Endothelial cell of umbilical vein (primary cell): ENCODE measurements at regions not wholly inside any gene's neighbourhood (a gene's known extent, or its start where the extent isn't known, plus 50 kb on each side); places are given as distances from the start of the nearest gene placed in this dataset.

Experiments used
- BruUV-seq: library from RNA; stranded (reverse); fragments of 400-500 nt; replicated peaks from 2 replicates; lab custom pipeline; 2021; lab: Mats Ljungman, UMichigan
- CTCF ChIA-PET: fragments of 300-600, 350-600 bp; sonication (Branson Sonifier 250); formaldehyde crosslinking; loops from one replicate; lab custom pipeline; 2021; ENCODE audit warnings: antibody characterized with exemption, inconsistent platforms; lab: Charles Lee
- POLR2A ChIA-PET: fragments of 300-600, 350-600 bp; sonication (Branson Sonifier 250); formaldehyde crosslinking; loops from one replicate; lab custom pipeline; 2021; ENCODE audit warnings: antibody characterized with exemption, inconsistent platforms; lab: Charles Lee
- DNase-seq: peaks from one replicate; pipeline ENCODE4 v3.0.0-alpha.2; 2011; ENCODE audit warnings: low read depth, low spot score
- FAIRE-seq: peaks from 2 replicates; lab custom pipeline; 2011; peaks lifted over from hg19 to GRCh38; lab: Jason Lieb, UNC
- H2AFZ ChIP-seq: 2 replicates; pipeline ENCODE4 v1.6.0; 2012; ENCODE audit warnings: low read depth, low read length, control low read depth, inconsistent platforms
- H3K27ac ChIP-seq: 2 replicates; pipeline ENCODE4 v1.5.1; 2011; ENCODE audit warnings: low read depth, mild to moderate bottlenecking, control low read depth, low read length, moderate library complexity; ENCODE audit not compliant: insufficient read depth
- H3K27me3 ChIP-seq, 2 experiments: 2 replicates each; pipeline versions ENCODE4 v1.6.0 to v1.6.1; 2011; ENCODE audit warnings: low read length in 2 of 2, mixed read lengths in 1 of 2; ENCODE audit not compliant: control insufficient read depth in 2 of 2, insufficient read depth in 2 of 2
- H3K36me3 ChIP-seq, 2 experiments: 2 replicates in 1 of 2; 3 replicates in 1 of 2; pipeline ENCODE4 v1.5.1; 2011; ENCODE audit warnings: low read length in 2 of 2, mild to moderate bottlenecking in 1 of 2, moderate library complexity in 1 of 2; ENCODE audit not compliant: control insufficient read depth in 2 of 2, insufficient read depth in 2 of 2; ENCODE audit errors: extremely low read depth in 1 of 2
- H3K4me1 ChIP-seq: 3 replicates; pipeline ENCODE4 v1.5.1; 2011; ENCODE audit warnings: mild to moderate bottlenecking, low read length; ENCODE audit not compliant: control insufficient read depth, insufficient read depth; ENCODE audit errors: extremely low read depth
- H3K4me2 ChIP-seq: 2 replicates; pipeline ENCODE4 v1.6.1; 2011; ENCODE audit warnings: low read length, control low read depth, mixed read lengths; ENCODE audit not compliant: insufficient read depth
- H3K4me3 ChIP-seq, 3 experiments: fragments of 200-600 bp in 1 of 3; sonication (generic), shearing (Covaris generic) in 1 of 3; replicated peaks in 1 of 3; 2 replicates each; pipeline ENCODE4 v1.5.1; 2011 to 2016; ENCODE audit warnings: control low read depth in 3 of 3, low read length in 3 of 3, mild to moderate bottlenecking in 2 of 3, inconsistent platforms in 1 of 3, low read depth in 1 of 3, moderate library complexity in 1 of 3; ENCODE audit not compliant: insufficient read depth in 1 of 3
- H3K79me2 ChIP-seq: 2 replicates; pipeline ENCODE4 v1.6.0; 2012; ENCODE audit warnings: low read length, inconsistent platforms; ENCODE audit not compliant: control insufficient read depth, insufficient read depth
- H3K9ac ChIP-seq: replicated peaks from 2 replicates; pipeline ENCODE3; 2011; ENCODE audit warnings: low read length, control low read depth; ENCODE audit not compliant: insufficient read depth; ENCODE audit errors: extremely low read depth
- H3K9me1 ChIP-seq: replicated peaks from 3 replicates; pipeline ENCODE4 v1.6.0; 2011; ENCODE audit warnings: mild to moderate bottlenecking, low read length; ENCODE audit not compliant: control insufficient read depth, insufficient read depth; ENCODE audit errors: extremely low read depth
- H3K9me3 ChIP-seq: replicated peaks from 2 replicates; pipeline ENCODE4 v1.5.1; 2012; ENCODE audit warnings: low read length, inconsistent platforms; ENCODE audit not compliant: control insufficient read depth, insufficient read depth
- H4K20me1 ChIP-seq: replicated peaks from 2 replicates; pipeline ENCODE3; 2011; ENCODE audit warnings: mild to moderate bottlenecking, low read length; ENCODE audit not compliant: control insufficient read depth, insufficient read depth; ENCODE audit errors: extremely low read depth
- EZH2 ChIP-seq: IDR thresholded peaks from 2 replicates; pipeline ENCODE4 v1.6.1; 2012; ENCODE audit warnings: borderline replicate concordance, low read depth, mild to moderate bottlenecking, moderate library complexity, low read length, inconsistent platforms; ENCODE audit not compliant: severe bottlenecking
- FOS ChIP-seq: IDR thresholded peaks from 2 replicates; pipeline ENCODE4 v1.6.1; 2011; ENCODE audit warnings: mild to moderate bottlenecking, low read length, moderate library complexity, borderline replicate concordance; ENCODE audit not compliant: insufficient read depth
- GATA2 ChIP-seq: IDR thresholded peaks from 2 replicates; pipeline ENCODE4 v1.7.0; 2011; ENCODE audit warnings: low read depth, mild to moderate bottlenecking, moderate library complexity, mixed read lengths, low read length; ENCODE audit not compliant: insufficient read length, insufficient read depth
- JUN ChIP-seq: IDR thresholded peaks from 2 replicates; pipeline ENCODE4 v1.6.1; 2011; ENCODE audit warnings: borderline replicate concordance, low read depth; ENCODE audit not compliant: insufficient read length, insufficient read depth
- MYC ChIP-seq: IDR thresholded peaks from one replicate; pipeline ENCODE4 v1.6.1; 2011; ENCODE audit warnings: mild to moderate bottlenecking, low read depth, low read length
- POLR2A ChIP-seq: IDR thresholded peaks from 2 replicates; pipeline ENCODE4 v1.6.1; 2012; ENCODE audit warnings: low read depth, mild to moderate bottlenecking, control low read depth, low read length
- POLR2AphosphoS5 ChIP-seq: IDR thresholded peaks from 2 replicates; pipeline ENCODE4 v1.6.1; 2012; ENCODE audit warnings: low read depth, mild to moderate bottlenecking, control low read depth, low read length, moderate library complexity; ENCODE audit not compliant: insufficient read depth
- dilution Hi-C: fragments of 300-500 bp; cut with MboI; formaldehyde crosslinking; loops from one replicate; pipeline ENCODE4 v1.15.0; 2019; ENCODE audit warnings: low sequenced_read_pairs; ENCODE audit not compliant: extremely low pct_ligation_motif_present
- intact Hi-C: fragments of 100-400 bp; cut with micrococcal nuclease; formaldehyde crosslinking; loops from one replicate; pipeline ENCODE4 v1.10.0; 2022
- TF ChIP-seq, protein P1 (sequence below), 2 donors: IDR thresholded peaks; 1 replicate in 1 of 2; 2 replicates in 1 of 2; pipeline ENCODE4 v1.5.1; 2011; ENCODE audit warnings: low read length in 2 of 2, mild to moderate bottlenecking in 2 of 2, moderate library complexity in 2 of 2, control low read depth in 1 of 2, inconsistent platforms in 1 of 2, low read depth in 1 of 2; ENCODE audit not compliant: insufficient read depth in 1 of 2; ENCODE audit errors: extremely low read depth in 1 of 2
- TF ChIP-seq, protein P2 (sequence below): IDR thresholded peaks from 2 replicates; pipeline ENCODE4 v1.6.1; 2011; ENCODE audit not compliant: insufficient read depth, insufficient read length

DNA sequence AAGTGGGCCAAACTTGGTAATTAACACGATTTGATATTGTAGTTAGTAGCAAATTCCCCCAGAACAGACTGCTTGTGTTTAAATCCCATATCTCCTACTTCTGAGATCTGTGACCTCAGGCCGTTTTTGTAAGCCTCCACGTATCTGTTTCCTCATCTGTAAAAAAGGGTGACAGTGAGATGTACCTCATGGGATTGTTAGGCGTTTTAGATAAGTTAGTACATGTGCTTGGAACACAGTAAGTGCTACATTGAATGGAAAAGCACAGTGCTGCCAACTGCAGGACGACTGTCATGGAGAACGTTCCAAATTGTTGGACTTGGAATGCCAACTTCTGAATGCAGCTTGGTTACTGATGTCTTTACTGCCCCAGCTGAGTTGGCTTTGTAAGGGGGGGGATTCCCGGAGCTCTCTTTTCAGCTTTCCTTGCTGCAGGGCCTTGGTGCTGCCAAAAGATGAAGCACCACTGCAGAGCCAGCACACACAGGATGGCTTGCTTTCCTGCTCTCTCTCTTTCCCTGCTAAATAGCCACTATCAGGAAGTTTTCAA, 108.6 kb downstream of the OPN5 start:
- dilution Hi-C loops: no loop called here
- FAIRE-seq: no peak

DNA sequence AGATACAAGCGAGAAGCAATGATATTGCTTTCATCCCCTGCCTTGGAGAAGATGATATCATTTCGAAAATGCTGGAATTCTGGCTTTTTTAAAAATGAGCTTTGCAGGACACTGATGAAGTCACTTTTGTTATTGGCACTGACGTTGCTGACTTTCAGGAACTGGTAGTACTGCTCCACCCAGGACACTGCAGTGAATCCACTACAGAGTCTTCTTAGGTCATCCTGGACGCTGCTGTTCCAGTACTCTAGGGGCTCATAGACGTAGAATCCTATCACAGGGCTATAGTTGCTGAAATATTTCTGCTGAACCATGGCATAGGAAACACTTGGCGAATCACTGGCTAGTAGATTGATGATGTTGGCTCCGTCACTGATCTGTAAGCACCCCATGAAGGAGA, 97.2 kb downstream of the OPN5 start:
- Histone ChIP-seq H3K9ac (no peak overlapping the region), H3K4me1 (no peaks in the 10 kb centered on the region), H3K79me2 (no peaks in the 10 kb centered on the region), H3K27ac (no peak overlapping the region), H3K4me3 (no peak overlapping the region), H3K9me1 (no peaks in the 10 kb centered on the region), H3K9me3 (no peaks in the 10 kb centered on the region), H3K4me2 (no peak overlapping the region), H4K20me1 (no peaks in the 10 kb centered on the region), H3K36me3 (no peaks in the 10 kb centered on the region), H3K27me3 (no peaks in the 10 kb centered on the region), H2AFZ (no peak overlapping the region)
- no peak for DNase-seq
- intact Hi-C loops (no loop called here), dilution Hi-C loops (no loop called here)
- TF ChIP-seq POLR2A (no peak), JUN (no peak), POLR2AphosphoS5 (no peak), FOS (no peak), MYC (no peak), EZH2 (no peak), GATA2 (no peak)
- TF ChIP-seq, protein P1, sequence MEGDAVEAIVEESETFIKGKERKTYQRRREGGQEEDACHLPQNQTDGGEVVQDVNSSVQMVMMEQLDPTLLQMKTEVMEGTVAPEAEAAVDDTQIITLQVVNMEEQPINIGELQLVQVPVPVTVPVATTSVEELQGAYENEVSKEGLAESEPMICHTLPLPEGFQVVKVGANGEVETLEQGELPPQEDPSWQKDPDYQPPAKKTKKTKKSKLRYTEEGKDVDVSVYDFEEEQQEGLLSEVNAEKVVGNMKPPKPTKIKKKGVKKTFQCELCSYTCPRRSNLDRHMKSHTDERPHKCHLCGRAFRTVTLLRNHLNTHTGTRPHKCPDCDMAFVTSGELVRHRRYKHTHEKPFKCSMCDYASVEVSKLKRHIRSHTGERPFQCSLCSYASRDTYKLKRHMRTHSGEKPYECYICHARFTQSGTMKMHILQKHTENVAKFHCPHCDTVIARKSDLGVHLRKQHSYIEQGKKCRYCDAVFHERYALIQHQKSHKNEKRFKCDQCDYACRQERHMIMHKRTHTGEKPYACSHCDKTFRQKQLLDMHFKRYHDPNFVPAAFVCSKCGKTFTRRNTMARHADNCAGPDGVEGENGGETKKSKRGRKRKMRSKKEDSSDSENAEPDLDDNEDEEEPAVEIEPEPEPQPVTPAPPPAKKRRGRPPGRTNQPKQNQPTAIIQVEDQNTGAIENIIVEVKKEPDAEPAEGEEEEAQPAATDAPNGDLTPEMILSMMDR (IDR thresholded peaks at IDR 0.05; ENCODE audit: extremely low read depth in 1 of 2, insufficient read depth in 1 of 2, low read depth in 1 of 2, low read length in 2 of 2): no peak
- TF ChIP-seq, protein P2, sequence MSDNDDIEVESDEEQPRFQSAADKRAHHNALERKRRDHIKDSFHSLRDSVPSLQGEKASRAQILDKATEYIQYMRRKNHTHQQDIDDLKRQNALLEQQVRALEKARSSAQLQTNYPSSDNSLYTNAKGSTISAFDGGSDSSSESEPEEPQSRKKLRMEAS: no peak
- POLR2A ChIA-PET: no interaction called here
- CTCF ChIA-PET: no interaction called here
- FAIRE-seq: no peak
- BruUV-seq: no TSS peak

More for the DNA sequence above, 108.6 kb downstream of the OPN5 start:
- H3K79me2 ChIP-seq: no peaks in the 10 kb centered on the region
- no peaks in the 10 kb centered on the region for H3K9me3 ChIP-seq
- intact Hi-C loops: no loop called here
- no peak for DNase-seq
- H3K9me1 ChIP-seq: no peaks in the 10 kb centered on the region
- H3K4me3 ChIP-seq: no peak overlapping the region
- H4K20me1 ChIP-seq: no peaks in the 10 kb centered on the region
- ChIA-PET POLR2A (no interaction called here), CTCF (no interaction called here)
- BruUV-seq: no TSS peak
- no peaks in the 10 kb centered on the region for H3K36me3 ChIP-seq
- no peaks in the 10 kb centered on the region for H3K4me1 ChIP-seq
- TF ChIP-seq EZH2 (no peak), POLR2AphosphoS5 (no peak)
- TF ChIP-seq, protein P2: no peak
- H3K4me2 ChIP-seq: no peak overlapping the region
- H3K27me3 ChIP-seq: no peaks in the 10 kb centered on the region
- no peak overlapping the region for H3K9ac ChIP-seq
- no peak overlapping the region for H3K27ac ChIP-seq
- H2AFZ ChIP-seq: no peak overlapping the region
